ENCODE measurements at regions not wholly inside any gene's neighbourhood (a gene's known extent, or its start where the extent isn't known, plus 50 kb on each side); places are given as distances from the start of the nearest gene placed in this dataset.

DNA sequence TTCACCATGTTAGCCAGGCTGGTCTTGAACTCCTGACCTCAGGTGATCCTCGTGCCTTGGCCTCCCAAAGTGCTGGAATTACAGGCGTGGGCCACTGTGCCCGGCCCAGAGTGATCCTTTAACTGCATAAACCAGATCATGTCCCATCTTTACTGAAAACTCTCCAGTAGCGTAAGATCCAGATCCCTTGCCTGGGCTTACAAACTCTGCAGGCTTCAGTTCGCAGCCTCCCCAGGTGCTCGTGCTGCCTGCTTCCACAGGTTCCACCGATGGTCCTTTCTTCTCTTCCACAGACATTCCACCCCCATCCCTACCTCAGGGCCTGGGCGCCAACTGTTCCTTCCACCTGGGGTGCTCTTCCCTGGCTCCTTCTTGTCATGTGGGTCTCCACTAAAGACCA lies 88.8 kb upstream of the SHANK2 start:
- TF ChIP-seq, protein P1, sequence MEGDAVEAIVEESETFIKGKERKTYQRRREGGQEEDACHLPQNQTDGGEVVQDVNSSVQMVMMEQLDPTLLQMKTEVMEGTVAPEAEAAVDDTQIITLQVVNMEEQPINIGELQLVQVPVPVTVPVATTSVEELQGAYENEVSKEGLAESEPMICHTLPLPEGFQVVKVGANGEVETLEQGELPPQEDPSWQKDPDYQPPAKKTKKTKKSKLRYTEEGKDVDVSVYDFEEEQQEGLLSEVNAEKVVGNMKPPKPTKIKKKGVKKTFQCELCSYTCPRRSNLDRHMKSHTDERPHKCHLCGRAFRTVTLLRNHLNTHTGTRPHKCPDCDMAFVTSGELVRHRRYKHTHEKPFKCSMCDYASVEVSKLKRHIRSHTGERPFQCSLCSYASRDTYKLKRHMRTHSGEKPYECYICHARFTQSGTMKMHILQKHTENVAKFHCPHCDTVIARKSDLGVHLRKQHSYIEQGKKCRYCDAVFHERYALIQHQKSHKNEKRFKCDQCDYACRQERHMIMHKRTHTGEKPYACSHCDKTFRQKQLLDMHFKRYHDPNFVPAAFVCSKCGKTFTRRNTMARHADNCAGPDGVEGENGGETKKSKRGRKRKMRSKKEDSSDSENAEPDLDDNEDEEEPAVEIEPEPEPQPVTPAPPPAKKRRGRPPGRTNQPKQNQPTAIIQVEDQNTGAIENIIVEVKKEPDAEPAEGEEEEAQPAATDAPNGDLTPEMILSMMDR (IDR thresholded peaks at IDR 0.05; ENCODE audit: borderline replicate concordance, control extremely low read depth, extremely low read depth, insufficient read depth, missing control alignments), result no peak
- in situ Hi-C loops (cut with MboI; ENCODE audit: low sequenced_read_pairs, unreplicated experiment), result no loop called here
- no peak for DNase-seq (ENCODE audit: low spot score)

DNA sequence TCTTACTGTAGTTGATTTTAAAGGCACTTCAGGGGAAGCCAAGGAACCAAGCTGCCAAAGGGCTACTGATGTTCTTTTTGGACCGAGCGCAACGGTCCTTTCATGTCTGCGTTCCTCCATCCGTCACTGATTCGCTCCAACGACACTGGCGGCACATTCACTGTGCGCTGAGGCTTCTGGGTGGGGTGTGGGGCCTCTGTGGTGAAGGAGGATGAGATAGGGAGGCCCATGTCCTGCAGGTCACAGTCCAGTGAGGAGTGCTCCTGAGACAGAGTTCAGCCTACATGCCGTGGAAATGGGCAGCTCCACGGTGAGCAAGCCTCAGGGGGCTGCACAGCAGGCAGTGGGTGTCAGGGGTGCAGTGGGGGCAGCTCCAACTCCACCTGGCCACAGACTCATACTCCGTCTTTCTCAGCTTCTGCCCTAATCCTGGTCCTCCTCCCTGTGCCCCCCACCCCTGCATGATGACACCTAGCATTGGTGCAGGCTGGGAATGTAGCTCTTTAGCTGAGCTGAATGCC lies 87.8 kb upstream of the SHANK2 start:
- in situ Hi-C loops (cut with MboI; ENCODE audit: low sequenced_read_pairs, unreplicated experiment), result no loop called here

DNA sequence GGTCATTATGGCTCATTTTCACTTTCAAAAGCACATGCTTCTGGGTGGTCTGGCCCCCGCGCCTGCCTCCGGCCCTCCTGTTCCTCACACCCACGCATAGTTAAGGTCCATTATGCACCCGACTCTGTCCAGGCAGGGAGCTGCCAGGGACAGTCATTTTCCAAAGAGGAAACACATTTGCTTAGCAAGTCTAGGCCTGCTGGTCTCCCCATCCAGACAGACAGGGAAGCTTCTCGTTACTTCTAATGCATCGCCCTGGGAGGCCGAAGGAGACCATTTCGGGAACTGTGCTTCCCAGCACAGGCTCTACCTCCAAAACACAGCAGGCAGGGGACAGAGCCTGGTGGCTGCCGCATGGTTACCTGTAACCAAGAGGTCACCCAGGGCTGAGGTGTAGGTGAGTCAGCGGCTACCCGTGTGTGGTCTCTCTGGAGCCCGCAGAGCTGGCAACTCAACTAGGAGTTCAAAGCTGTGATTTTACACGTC lies 87.1 kb upstream of the SHANK2 start:
- in situ Hi-C loops (cut with MboI; ENCODE audit: low sequenced_read_pairs, unreplicated experiment), result no loop called here
- no peak for DNase-seq (ENCODE audit: low spot score)
- TF ChIP-seq, protein P1 (IDR thresholded peaks at IDR 0.05; ENCODE audit: borderline replicate concordance, control extremely low read depth, extremely low read depth, insufficient read depth, missing control alignments), result no peak

More for the DNA sequence above, 87.8 kb upstream of the SHANK2 start:
- DNase-seq (ENCODE audit: low spot score), result no peak
- TF ChIP-seq, protein P1 (IDR thresholded peaks at IDR 0.05; ENCODE audit: borderline replicate concordance, control extremely low read depth, extremely low read depth, insufficient read depth, missing control alignments), result no peak

DNA sequence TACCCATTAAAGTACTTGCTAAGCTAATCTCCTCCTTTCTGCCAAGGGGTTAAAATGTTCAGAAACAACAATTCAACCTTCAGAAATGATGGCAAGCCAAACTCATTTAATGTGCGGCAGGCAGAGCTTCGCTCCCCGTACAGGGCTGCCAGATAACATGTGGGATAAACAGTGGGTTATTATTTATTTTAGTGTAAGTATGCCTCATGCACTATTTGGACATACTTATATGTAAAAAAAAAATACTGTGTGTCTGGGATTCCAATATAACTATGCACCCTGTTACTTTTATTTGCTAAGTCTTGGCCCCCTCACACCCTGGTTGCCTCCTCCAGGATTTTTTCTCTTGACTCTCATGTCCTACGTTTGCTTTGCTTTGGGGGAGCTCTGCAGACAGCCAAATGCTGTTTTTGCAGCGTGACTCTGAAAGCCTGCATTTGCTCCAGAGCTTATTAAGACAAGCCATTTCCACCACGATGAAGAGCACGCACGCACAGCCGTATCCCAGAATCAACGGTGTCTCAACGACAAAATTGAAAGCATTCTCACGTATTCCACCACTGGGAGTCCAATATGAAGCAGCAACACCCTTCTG lies 86.5 kb upstream of the SHANK2 start:
- TF ChIP-seq, protein P1 (IDR thresholded peaks at IDR 0.05; ENCODE audit: borderline replicate concordance, control extremely low read depth, extremely low read depth, insufficient read depth, missing control alignments), result no peak
- no peak for DNase-seq (ENCODE audit: low spot score)
- in situ Hi-C loops (cut with MboI; ENCODE audit: low sequenced_read_pairs, unreplicated experiment), result no loop called here

DNA sequence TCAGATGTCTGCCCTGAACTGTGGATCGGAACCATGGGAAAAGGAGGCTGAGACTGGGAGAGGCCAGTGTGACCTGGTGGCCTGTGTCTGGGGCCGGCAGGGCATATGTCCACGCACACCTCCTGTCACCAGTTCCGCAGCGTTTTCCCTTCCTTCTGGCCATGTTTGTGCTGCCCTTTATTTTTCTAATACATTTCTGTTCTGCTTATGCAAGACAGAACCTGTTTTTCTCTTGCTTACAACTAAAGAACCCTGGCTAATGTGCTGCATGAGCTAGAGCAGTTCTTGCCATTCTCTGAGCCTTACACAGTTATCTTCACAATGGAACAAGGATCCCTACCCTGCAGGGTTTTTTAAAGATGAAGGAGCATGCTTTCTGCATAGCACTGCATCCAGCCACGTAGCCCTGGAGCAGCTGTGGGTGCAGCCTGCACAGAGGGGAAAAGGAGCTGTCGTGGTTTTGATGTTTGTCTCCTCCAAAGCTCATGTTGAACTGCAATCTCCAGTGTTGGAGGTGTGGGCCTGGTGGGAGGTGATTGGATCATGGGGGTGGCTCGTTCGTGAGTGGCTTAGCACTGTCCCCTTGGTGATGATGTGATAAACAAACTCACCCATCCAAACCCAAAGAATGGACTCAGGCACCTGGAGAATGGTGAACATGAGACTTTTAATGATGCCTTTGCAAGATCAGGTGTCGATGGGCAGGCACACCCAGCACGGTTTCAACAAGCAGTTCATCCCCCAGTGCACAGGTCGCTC lies 84.8 kb upstream of the SHANK2 start:
- TF ChIP-seq, protein P1 (IDR thresholded peaks at IDR 0.05; ENCODE audit: borderline replicate concordance, control extremely low read depth, extremely low read depth, insufficient read depth, missing control alignments), result no peak
- in situ Hi-C loops (cut with MboI; ENCODE audit: low sequenced_read_pairs, unreplicated experiment), result no loop called here

DNA sequence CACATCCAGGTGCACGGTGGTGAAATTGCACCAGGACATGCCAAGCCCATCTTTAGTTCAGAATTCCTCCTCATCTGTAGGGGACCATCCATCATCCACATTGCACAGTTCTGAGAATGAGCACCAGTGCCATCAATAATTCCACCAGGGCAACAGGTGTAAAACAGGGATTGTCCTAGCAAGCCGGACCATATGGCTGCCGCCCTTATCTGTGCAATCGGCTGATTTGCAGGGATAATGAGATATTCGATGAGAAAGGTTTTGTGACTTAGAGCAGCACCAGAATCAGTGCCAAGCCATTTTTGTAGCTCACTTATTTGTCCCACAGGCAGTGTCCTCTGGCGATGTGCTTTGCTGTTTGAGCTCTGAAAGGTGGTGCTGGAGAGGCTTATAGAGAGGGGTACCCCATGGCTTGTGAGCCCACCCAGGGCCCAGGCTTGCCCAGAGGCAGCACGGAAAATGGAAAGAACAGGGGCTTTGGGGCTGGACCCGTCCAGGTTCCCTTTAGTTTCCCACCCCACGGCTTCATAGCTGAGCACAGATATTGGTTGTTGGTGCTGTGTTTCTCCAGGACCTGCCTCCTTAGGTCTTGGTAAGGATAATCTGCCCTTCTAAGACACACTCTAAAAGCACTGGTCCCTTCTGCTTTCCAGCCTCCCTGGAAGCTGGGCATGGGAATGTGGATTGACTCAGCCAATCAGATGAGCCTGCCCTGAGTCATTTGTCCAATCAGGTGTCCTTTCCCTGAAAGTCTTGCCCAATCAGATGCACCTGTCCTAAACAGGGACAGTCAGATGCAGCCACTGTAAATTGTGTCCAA lies 84.0 kb upstream of the SHANK2 start:
- TF ChIP-seq, protein P1 (IDR thresholded peaks at IDR 0.05; ENCODE audit: borderline replicate concordance, control extremely low read depth, extremely low read depth, insufficient read depth, missing control alignments), result no peak
- in situ Hi-C loops (cut with MboI; ENCODE audit: low sequenced_read_pairs, unreplicated experiment), result no loop called here
- DNase-seq (ENCODE audit: low spot score), result no peak

More for the DNA sequence above, 84.8 kb upstream of the SHANK2 start:
- DNase-seq (ENCODE audit: low spot score), result no peak
